Small intestine (tissue), 7 donors: ENCODE measurements at regions not wholly inside any gene's neighbourhood (a gene's known extent, or its start where the extent isn't known, plus 50 kb on each side); places are given as distances from the start of the nearest gene placed in this dataset.

Experiments used
- DNase-seq, 2 donors: peaks; one replicate each; pipeline versions ENCODE4 v3.0.0 to v3.0.0-alpha.2; 2013
- FAIRE-seq: peaks from 2 replicates; lab custom pipeline; 2012; peaks lifted over from hg19 to GRCh38; lab: Jason Lieb, UNC
- H3K27ac ChIP-seq, 3 donors: one replicate each; pipeline ENCODE4 v1.5.1; 2013; ENCODE audit warnings: low read length in 2 of 3, mild to moderate bottlenecking in 2 of 3, control low read depth in 1 of 3, inconsistent platforms in 1 of 3, low read depth in 1 of 3, moderate library complexity in 1 of 3
- H3K27me3 ChIP-seq, 3 donors: one replicate each; pipeline ENCODE4 v1.6.1; 2013; ENCODE audit warnings: low read length in 3 of 3, inconsistent platforms in 1 of 3; ENCODE audit not compliant: control insufficient read depth in 3 of 3, insufficient read depth in 3 of 3
- H3K36me3 ChIP-seq, 3 donors: one replicate each; pipeline ENCODE4 v1.6.1; 2013; ENCODE audit warnings: low read length in 3 of 3, inconsistent platforms in 1 of 3, low read depth in 1 of 3, mild to moderate bottlenecking in 1 of 3, moderate library complexity in 1 of 3; ENCODE audit not compliant: control insufficient read depth in 3 of 3, insufficient read depth in 2 of 3
- H3K4me1 ChIP-seq, 3 donors: one replicate each; pipeline ENCODE4 v1.6.1; 2013; ENCODE audit warnings: low read length in 2 of 3, inconsistent platforms in 1 of 3, low read depth in 1 of 3, mild to moderate bottlenecking in 1 of 3, moderate library complexity in 1 of 3; ENCODE audit not compliant: control insufficient read depth in 3 of 3, insufficient read depth in 2 of 3
- H3K4me3 ChIP-seq, 3 donors: one replicate each; pipeline ENCODE4 v1.5.1; 2013; ENCODE audit warnings: low read length in 3 of 3, control low read depth in 1 of 3, inconsistent platforms in 1 of 3, low read depth in 1 of 3, mild to moderate bottlenecking in 1 of 3, moderate library complexity in 1 of 3
- H3K9me3 ChIP-seq, 2 donors: one replicate each; pipeline ENCODE4 v1.6.1; 2013; ENCODE audit warnings: low read depth in 1 of 2, low read length in 1 of 2; ENCODE audit not compliant: control insufficient read depth in 2 of 2, insufficient read depth in 1 of 2
- WGBS, 3 donors: extraction: QIAGEN DNeasy Blood & Tissue Kit; methylation state at CpG; one replicate each; pipeline ENCODE4 v1.1.7; 2013; 5-methylcytosine and 5-hydroxymethylcytosine counted together
- donor health status: healthy with polysubstance abuse.
- donor health status: control.
- donor health status: control.
- donor health status: Bipolar disorder and iron deficiency.
- donor health status: healthy.

- no peak for FAIRE-seq
- no peaks in the 10 kb centered on the region for H3K27me3 ChIP-seq
- 71 to 85% (median 78%) methylated on average over 5 of the region's 5 CpGs for WGBS, 3 donors
Measured at GRCh38 chr9:14396171-14396570, 82.2 kb upstream of the NFIB start.

GRCh38 chr9:14395317-14396082 lies 81.6 kb upstream of the NFIB start:
- Histone ChIP-seq H3K27me3 (no peaks in the 10 kb centered on the region), H3K9me3 (peaks cover 0 to 11% of the 10 kb centered on the region in 2 donors), H3K27ac (no peak overlapping the region), H3K36me3 (no peaks in the 10 kb centered on the region), H3K4me1 (no peaks in the 10 kb centered on the region), H3K4me3 (no peak overlapping the region)
- WGBS, 3 donors, result 63 to 83% (median 68%) methylated on average over 11 of the region's 11 CpGs
- FAIRE-seq, result no peak
- peak in 1 of 2 donors; percentile 9 for DNase-seq

More at GRCh38 chr9:14396171-14396570, 82.2 kb upstream of the NFIB start:
- peaks cover 0 to 11% of the 10 kb centered on the region in 2 donors for H3K9me3 ChIP-seq
- H3K36me3 ChIP-seq, result no peaks in the 10 kb centered on the region
- H3K4me1 ChIP-seq, result no peaks in the 10 kb centered on the region
- no peak overlapping the region for H3K27ac ChIP-seq
- no peak for DNase-seq
- no peak overlapping the region for H3K4me3 ChIP-seq

GRCh38 chr9:14393418-14393817 lies 79.5 kb upstream of the NFIB start:
- Histone ChIP-seq H3K36me3 (no peaks in the 10 kb centered on the region), H3K9me3 (peaks cover 0 to 11% of the 10 kb centered on the region in 2 donors), H3K27me3 (no peaks in the 10 kb centered on the region), H3K27ac (no peak overlapping the region), H3K4me3 (no peak overlapping the region), H3K4me1 (no peaks in the 10 kb centered on the region)
- no peak for DNase-seq
- FAIRE-seq, result no peak
- 60 to 73% (median 69%) methylated on average over 2 of the region's 2 CpGs for WGBS, 3 donors

GRCh38 chr9:14391620-14392019 lies 77.7 kb upstream of the NFIB start:
- Histone ChIP-seq H3K36me3 (no peaks in the 10 kb centered on the region), H3K4me1 (no peaks in the 10 kb centered on the region), H3K27ac (no peak overlapping the region), H3K27me3 (no peaks in the 10 kb centered on the region), H3K4me3 (no peak overlapping the region), H3K9me3 (peaks cover 0 to 11% of the 10 kb centered on the region in 2 donors)
- WGBS, 3 donors, result 52 to 63% (median 61%) methylated on average over 3 of the region's 3 CpGs
- DNase-seq (no peak), FAIRE-seq (no peak)

GRCh38 chr9:14389657-14390056 lies 75.7 kb upstream of the NFIB start:
- no peaks in the 10 kb centered on the region for H3K27me3 ChIP-seq
- no peaks in the 10 kb centered on the region for H3K36me3 ChIP-seq
- H3K4me1 ChIP-seq, result no peaks in the 10 kb centered on the region
- no peak overlapping the region for H3K4me3 ChIP-seq
- H3K9me3 ChIP-seq, result peaks cover 0 to 11% of the 10 kb centered on the region in 2 donors
- no peak overlapping the region for H3K27ac ChIP-seq
- FAIRE-seq (no peak), DNase-seq (no peak)
- WGBS, 3 donors, result 86 to 90% (median 89%) methylated on average over 2 of the region's 2 CpGs

- Histone ChIP-seq H3K4me3 (no peak overlapping the region), H3K4me1 (no peaks in the 10 kb centered on the region), H3K9me3 (peaks cover 0 to 11% of the 10 kb centered on the region in 2 donors), H3K27me3 (no peaks in the 10 kb centered on the region), H3K27ac (no peak overlapping the region), H3K36me3 (no peaks in the 10 kb centered on the region)
- WGBS, 3 donors, result 50 to 71% (median 57%) methylated on average over 1 of the region's 1 CpG
- DNase-seq (no peak), FAIRE-seq (no peak)
Measured at GRCh38 chr9:14389146-14389545, 75.2 kb upstream of the NFIB start.

GRCh38 chr9:14383773-14384172 lies 69.8 kb upstream of the NFIB start:
- 89 to 92% (median 90%) methylated on average over 12 of the region's 12 CpGs for WGBS, 3 donors
- no peak for FAIRE-seq

GRCh38 chr9:14383294-14383693 lies 69.4 kb upstream of the NFIB start:
- no peak for FAIRE-seq

More at GRCh38 chr9:14383773-14384172, 69.8 kb upstream of the NFIB start:
- Histone ChIP-seq H3K27me3 (no peaks in the 10 kb centered on the region), H3K36me3 (no peaks in the 10 kb centered on the region), H3K4me1 (no peaks in the 10 kb centered on the region), H3K4me3 (no peak overlapping the region), H3K27ac (no peak overlapping the region), H3K9me3 (no peaks in the 10 kb centered on the region)
- no peak for DNase-seq

More at GRCh38 chr9:14383294-14383693, 69.4 kb upstream of the NFIB start:
- no peak overlapping the region for H3K27ac ChIP-seq
- no peaks in the 10 kb centered on the region for H3K9me3 ChIP-seq
- DNase-seq, result no peak
- H3K36me3 ChIP-seq, result no peaks in the 10 kb centered on the region
- 37 to 57% (median 40%) methylated on average over 2 of the region's 2 CpGs for WGBS, 3 donors
- H3K4me3 ChIP-seq, result no peak overlapping the region
- H3K4me1 ChIP-seq, result no peaks in the 10 kb centered on the region
- H3K27me3 ChIP-seq, result no peaks in the 10 kb centered on the region
